ENCODE measurements at regions not wholly inside any gene's neighbourhood (a gene's known extent, or its start where the extent isn't known, plus 50 kb on each side); places are given as distances from the start of the nearest gene placed in this dataset.

GRCh38 chr10:31618541-31619291 lies 299.7 kb downstream of the ZEB1 start:
- Histone ChIP-seq H3K36me3 (no peaks in the 10 kb centered on the region), H3K27me3 (replicated peaks; ENCODE audit: insufficient read depth) (no peaks in the 10 kb centered on the region), H3K27ac (no peak overlapping the region), H3K4me1 (replicated peaks) (no peaks in the 10 kb centered on the region), H3K4me3 (no peak overlapping the region), H3K9me3 (no peaks in the 10 kb centered on the region)
- TF ChIP-seq POLR2A (IDR thresholded peaks at IDR 0.05) (no peak), CTCF (IDR thresholded peaks at IDR 0.05) (no peak), POLR2AphosphoS5 (IDR thresholded peaks at IDR 0.05) (no peak)
- intact Hi-C loops (cut with DNase I): no loop called here
- 54% methylated on average over 17 of the region's 17 CpGs for WGBS
- DNase-seq (ENCODE audit: low spot score): no peak

DNA sequence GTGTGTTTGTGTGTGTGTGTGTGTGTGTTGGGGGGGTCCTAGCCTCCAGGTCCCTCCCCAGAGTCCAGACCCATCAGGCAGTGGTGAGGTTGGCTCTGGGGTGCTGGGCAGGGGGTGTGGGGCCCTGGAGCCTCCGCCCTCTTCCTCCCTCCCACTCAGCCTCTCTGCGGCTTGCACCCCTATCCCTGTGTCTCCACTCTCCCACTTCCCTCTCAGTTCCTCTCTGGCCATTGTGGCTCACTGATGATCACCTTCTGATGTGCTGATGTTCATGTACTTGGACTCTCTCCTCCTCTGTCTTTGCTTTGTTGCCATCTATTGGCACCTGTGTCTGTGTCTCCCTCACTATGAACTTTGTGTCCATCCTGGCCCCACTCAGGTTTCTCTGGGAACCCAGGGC lies 298.7 kb downstream of the ZEB1 start:
- WGBS: 85% methylated on average over 2 of the region's 2 CpGs
- intact Hi-C loops (cut with DNase I): no loop called here
- TF ChIP-seq POLR2A (IDR thresholded peaks at IDR 0.05) (no peak), CTCF (IDR thresholded peaks at IDR 0.05) (no peak), POLR2AphosphoS5 (IDR thresholded peaks at IDR 0.05) (no peak)
- H3K4me1 ChIP-seq (replicated peaks): no peaks in the 10 kb centered on the region
- no peak overlapping the region for H3K27ac ChIP-seq
- no peaks in the 10 kb centered on the region for H3K27me3 ChIP-seq (replicated peaks; ENCODE audit: insufficient read depth)
- H3K36me3 ChIP-seq: no peaks in the 10 kb centered on the region
- no peaks in the 10 kb centered on the region for H3K9me3 ChIP-seq
- DNase-seq (ENCODE audit: low spot score): no peak
- H3K4me3 ChIP-seq: no peak overlapping the region

DNA sequence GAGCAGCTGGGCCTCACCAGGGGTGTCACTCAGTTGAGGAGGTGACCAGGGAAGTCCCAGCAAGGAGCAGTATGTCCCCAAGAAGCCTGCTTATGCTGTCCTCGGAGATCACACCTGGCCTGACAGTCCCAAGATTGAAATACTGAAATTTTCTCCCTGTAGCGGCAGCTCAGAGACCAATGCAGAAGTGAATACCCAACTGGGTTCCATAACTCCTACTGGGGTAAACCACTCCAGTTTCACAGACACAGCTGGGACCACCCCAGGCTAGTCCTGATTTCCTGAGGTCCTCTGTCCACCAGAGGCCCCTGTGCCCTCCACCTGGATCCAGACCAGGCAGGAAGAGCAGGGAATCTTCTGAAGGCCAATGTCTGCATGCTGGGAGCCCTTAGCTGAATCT lies 298.1 kb downstream of the ZEB1 start:
- no peaks in the 10 kb centered on the region for H3K4me1 ChIP-seq (replicated peaks)
- no peak overlapping the region for H3K4me3 ChIP-seq
- no peaks in the 10 kb centered on the region for H3K36me3 ChIP-seq
- no peak overlapping the region for H3K27ac ChIP-seq
- intact Hi-C loops (cut with DNase I): no loop called here
- WGBS: 93% methylated on average over 2 of the region's 2 CpGs
- no peaks in the 10 kb centered on the region for H3K9me3 ChIP-seq
- DNase-seq (ENCODE audit: low spot score): no peak
- H3K27me3 ChIP-seq (replicated peaks; ENCODE audit: insufficient read depth): no peaks in the 10 kb centered on the region
- TF ChIP-seq CTCF (IDR thresholded peaks at IDR 0.05): no peak
- TF ChIP-seq POLR2A (IDR thresholded peaks at IDR 0.05): no peak
- TF ChIP-seq POLR2AphosphoS5 (IDR thresholded peaks at IDR 0.05): no peak

GRCh38 chr10:31615129-31615528 lies 296.1 kb downstream of the ZEB1 start:
- Histone ChIP-seq H3K4me3 (no peak overlapping the region), H3K36me3 (no peaks in the 10 kb centered on the region), H3K27ac (no peak overlapping the region), H3K27me3 (replicated peaks; ENCODE audit: insufficient read depth) (no peaks in the 10 kb centered on the region), H3K4me1 (replicated peaks) (no peaks in the 10 kb centered on the region), H3K9me3 (no peaks in the 10 kb centered on the region)
- no peak for DNase-seq (ENCODE audit: low spot score)
- intact Hi-C loops (cut with DNase I): no loop called here
- TF ChIP-seq POLR2A (IDR thresholded peaks at IDR 0.05) (no peak), POLR2AphosphoS5 (IDR thresholded peaks at IDR 0.05) (no peak), CTCF (IDR thresholded peaks at IDR 0.05) (no peak)

DNA sequence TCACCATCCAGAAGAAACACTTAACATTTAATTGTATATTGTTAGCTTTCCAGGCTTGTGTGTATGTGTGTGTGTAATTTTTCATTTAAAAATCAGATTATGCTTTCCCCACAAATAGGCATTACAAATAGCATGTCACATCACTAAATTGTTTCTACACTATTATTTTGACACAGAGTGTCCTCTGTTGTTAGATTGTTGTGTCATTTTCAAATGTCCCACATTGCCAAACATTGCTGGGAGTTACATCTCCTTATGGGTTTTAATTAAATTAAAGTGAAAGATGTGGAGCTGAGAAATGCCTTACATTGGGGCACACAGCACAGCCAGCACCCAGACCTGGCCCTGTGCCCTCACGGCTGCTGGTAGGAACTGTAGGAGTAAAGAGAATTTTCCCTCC lies 295.6 kb downstream of the ZEB1 start:
- H3K4me3 ChIP-seq: no peak overlapping the region
- H3K4me1 ChIP-seq (replicated peaks): no peaks in the 10 kb centered on the region
- no peaks in the 10 kb centered on the region for H3K36me3 ChIP-seq
- 89% methylated on average over 1 of the region's 1 CpG for WGBS
- no peaks in the 10 kb centered on the region for H3K27me3 ChIP-seq (replicated peaks; ENCODE audit: insufficient read depth)
- DNase-seq (ENCODE audit: low spot score): no peak
- intact Hi-C loops (cut with DNase I): no loop called here
- TF ChIP-seq POLR2A (IDR thresholded peaks at IDR 0.05): no peak
- no peak for TF ChIP-seq POLR2AphosphoS5 (IDR thresholded peaks at IDR 0.05)
- no peak for TF ChIP-seq CTCF (IDR thresholded peaks at IDR 0.05)
- no peak overlapping the region for H3K27ac ChIP-seq
- H3K9me3 ChIP-seq: no peaks in the 10 kb centered on the region
